Occipital lobe (tissue), 1 donor: ENCODE measurements at regions not wholly inside any gene's neighbourhood (a gene's known extent, or its start where the extent isn't known, plus 50 kb on each side); places are given as distances from the start of the nearest gene placed in this dataset.
A peak's percentile ranks its signal among the peaks of the same experiment; 100 is the strongest.
"Not testable (repeated sequence)": the region's sequence is repeated elsewhere in the genome, so short reads cannot be mapped to it uniquely, and the experiment has no call there.

Source experiments
- DNase-seq: peaks from one replicate; lab custom pipeline; 2025; lab: John Stamatoyannopoulos, UW

DNA sequence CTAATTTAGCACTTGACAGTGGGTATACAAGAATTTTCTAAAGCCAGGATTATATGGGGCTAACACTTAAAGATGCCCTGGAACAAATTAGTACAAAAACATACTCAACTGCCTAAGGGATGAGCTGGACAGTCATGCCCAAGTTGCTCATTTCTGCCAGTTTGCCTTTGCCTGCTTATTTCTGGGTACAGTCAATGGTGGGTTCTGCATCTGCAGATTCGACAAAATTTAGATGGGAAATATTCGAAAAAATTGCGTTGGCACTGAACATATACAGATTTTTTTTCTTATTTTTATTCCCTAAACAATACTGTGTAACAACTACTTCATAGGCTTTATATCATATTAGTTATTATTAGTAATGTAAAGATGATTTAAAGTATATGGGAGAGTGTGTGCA lies 591.9 kb downstream of the EPM2A start:
- no peak for DNase-seq

- no peak for DNase-seq
Observed at GRCh38 chr6:145147559-145147958, 587.8 kb downstream of the EPM2A start.

- DNase-seq, result no peak
Observed at GRCh38 chr6:145147981-145148749, 587.2 kb downstream of the EPM2A start.

DNA sequence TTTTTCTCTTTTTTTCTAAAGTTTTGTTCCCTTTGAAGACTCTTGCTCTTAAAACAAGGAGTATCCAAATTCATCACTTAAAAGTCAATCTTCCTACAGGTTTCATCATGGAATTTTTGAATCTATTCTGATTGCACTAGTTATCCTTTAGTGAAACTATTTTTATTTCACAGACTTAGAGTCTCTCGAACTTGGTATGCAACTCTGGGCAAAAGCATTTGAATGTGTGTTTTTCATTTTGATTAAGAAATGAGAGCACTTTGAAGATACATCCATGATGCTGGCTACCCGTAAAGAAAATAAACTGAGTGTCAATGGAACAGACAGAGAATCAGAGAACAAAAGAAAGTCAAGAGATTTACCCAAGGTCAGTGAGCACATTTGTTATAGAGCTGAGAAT lies 586.5 kb downstream of the EPM2A start:
- no peak for DNase-seq

- no peak for DNase-seq
Observed at GRCh38 chr6:145151624-145152023, 583.7 kb downstream of the EPM2A start.

GRCh38 chr6:145153495-145153894 lies 581.8 kb downstream of the EPM2A start:
- DNase-seq, result no peak

DNA sequence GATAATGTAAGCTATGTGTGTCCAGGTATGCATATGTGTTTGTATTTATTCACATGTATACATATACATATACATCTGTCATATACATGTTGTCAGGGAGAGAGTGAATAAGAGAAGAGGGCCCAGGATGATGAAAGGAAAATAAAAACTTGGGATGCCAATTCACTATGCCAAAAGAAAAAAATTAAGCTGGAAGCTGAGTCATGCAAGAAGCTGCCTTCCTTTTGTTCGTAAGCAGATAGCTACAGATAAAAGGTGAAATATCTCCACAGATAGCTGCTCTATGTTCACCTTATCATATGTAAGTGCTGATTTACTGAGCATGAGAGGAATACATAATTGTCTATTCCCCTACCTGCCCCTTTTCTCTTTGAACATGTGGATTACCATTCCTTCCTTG lies 579.9 kb downstream of the EPM2A start:
- DNase-seq, result no peak

DNA sequence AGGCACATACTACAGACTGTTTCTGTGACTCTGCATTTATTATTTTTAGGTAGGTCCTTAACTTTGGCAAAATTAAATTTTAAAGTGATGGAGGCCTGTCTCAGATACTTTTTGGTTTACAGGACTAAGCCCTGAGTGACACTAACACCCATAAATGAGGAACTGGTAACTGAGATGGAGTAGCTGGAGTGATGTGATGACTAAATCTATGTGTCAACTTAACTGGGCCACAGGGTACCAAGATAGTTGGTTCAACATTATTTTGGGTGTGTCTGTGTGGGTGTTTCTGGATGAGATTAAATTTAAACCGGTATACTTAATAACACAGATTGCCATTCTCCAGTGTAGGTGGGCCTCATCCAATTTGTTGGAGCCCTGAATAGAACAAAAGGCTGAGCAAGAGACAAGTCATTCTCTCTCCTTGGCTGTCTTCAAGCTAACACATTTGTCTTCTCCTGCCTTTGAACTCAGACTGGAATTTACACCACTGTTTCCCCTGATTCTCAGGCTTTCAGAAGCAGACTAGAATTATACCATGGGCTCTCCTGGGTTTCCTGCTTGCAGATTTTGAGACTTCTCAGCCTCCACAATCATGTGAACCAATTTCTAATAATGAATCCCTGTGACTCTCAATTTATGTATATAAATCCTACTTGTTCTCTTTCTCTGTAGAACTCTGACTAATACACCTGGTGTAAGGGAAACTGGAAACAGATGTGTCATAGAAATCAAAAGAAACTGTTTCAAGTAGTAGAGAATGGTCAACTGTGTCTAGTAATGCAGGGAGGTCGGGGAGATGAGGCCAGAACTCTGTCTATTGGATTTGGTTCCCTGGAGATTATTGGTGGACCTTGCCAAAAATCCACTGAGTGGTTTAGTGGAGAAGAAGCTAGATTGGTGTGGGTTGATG lies 579.2 kb downstream of the EPM2A start:
- DNase-seq, result peak; percentile 1

DNA sequence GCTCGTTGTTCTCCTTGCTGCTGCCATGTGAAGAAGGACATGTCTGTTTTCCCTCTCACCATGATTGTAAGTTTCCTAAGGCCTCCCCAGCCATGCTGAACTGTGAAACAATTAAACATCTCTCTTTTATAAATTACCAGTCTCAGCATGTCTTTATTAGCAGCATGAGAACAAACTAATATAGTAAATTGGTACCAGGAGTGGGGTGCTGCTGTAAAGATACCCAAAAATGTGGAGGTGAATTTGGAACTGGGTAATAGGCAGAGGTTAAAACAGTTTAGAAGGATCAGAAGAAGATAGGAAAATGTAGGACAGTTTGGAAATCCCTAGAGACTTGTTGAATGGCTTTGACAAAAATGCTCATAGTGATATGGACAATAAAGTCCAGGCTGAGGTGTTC lies 576.7 kb downstream of the EPM2A start:
- DNase-seq, result not testable (repeated sequence)

- no peak for DNase-seq
Observed at GRCh38 chr6:145159921-145160320, 575.4 kb downstream of the EPM2A start.

GRCh38 chr6:145161501-145161900 lies 573.8 kb downstream of the EPM2A start:
- DNase-seq, result no peak

DNA sequence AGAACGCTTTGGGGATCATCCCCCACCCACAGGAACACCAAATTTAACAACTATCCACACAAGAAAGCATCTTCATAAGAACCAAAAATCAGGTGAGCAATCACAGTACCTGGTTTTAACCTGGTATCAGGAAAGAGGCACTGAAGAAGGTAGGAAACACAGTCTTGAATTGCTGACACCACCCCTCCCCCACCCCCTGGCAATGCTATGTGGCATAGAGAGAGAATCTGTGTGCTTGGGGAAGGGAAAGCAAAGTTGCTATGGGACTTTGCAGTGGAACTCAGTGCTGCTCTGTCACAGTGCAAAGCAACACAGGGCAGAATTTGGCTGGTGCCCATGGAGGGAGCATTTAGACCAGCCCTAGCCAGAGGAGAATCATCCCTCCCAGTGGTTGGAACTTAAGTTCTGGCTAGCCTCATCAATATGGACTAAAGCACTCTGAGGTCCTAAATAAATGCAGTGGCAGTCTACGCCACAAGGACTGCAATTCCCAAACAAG lies 565.5 kb downstream of the EPM2A start:
- no peak for DNase-seq

DNA sequence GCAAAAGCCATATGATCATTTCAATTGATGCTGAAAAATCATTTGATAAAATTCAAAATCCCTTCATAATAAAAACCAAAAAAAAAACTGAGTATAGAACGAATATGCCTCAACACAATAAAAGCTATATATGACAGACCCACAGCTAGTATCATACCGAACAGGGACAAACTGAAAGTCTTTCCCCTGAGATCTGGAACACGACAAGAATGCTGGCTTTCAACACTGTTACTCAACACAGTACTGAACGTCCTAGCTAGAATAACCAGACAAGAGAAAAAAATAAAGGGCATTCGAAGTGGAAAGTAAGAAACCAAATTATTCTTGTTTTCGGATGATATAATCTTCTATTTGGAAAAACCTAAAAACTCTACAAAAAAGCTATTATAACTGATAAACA lies 559.9 kb downstream of the EPM2A start:
- DNase-seq, result no peak

GRCh38 chr6:145178391-145178790 lies 556.9 kb downstream of the EPM2A start:
- no peak for DNase-seq

DNA sequence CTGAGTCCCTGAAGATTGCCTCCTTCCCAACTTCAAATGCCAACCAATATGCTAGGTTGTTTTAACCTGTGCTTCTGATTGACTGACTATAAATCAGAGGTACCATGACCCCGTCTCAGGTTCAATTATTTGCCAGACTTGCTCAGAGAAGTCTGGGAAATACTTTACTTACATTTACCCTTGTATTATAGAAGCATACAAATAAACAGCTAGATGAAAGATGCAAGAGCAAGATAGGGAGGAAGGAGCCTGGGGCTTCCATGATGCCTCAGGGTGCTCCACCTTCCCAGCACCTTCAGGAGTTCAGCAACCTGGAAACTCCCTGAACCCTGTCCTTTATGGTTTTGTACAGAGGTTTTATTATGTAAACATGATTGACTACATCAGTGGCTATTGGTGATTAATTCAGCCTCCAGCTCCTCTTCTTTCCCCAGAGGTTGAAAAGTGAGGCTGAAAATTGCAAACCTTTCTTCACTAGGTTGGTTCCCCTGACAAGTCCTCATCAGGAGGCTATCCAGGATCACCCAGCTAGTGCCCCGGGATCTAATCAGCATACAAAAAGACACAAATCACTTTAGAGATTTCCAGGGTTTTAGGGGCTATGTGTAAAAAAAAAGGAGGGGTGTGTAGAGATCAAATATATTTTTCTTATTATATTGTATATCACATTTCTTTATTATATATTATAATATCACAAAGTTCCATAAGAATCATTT lies 547.7 kb downstream of the EPM2A start:
- no peak for DNase-seq

- no peak for DNase-seq
Observed at GRCh38 chr6:145189836-145190235, 545.5 kb downstream of the EPM2A start.

DNA sequence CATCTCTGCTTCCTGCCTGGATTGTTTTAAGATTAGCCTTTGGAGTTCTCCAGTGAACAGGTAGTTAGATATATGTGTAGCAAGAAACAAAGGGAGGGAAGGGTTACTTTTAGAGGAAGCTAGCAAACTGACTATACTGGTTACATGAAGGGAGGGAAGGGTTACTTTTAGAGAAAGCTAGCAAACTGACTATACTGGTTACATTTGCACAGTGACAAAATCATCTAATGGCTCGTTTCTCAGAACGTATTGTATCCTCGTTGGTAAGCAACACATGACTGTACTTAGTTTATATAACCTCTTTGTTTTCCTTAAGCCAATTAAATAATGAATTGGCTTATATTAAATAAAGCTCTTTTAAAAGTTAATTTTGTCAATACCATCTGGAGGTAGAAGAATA lies 540.9 kb downstream of the EPM2A start:
- no peak for DNase-seq

DNA sequence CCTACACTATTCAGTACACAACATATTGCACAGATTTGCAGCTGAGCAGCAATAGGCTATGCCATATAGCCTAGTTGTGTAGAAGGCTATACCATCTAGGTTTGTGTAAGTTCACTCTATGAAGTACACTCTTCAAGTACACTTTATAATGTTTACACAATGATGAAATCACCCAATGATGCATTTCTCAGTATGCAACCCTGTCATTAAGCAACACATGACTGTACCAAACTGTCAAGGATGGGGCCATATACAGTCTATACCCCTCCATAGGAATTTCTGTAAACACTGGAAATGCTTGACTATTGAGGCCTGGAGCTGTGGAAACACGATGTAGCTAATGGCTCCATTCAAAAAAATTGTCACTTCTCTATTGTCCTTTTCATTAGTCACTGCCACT lies 535.4 kb downstream of the EPM2A start:
- no peak for DNase-seq

DNA sequence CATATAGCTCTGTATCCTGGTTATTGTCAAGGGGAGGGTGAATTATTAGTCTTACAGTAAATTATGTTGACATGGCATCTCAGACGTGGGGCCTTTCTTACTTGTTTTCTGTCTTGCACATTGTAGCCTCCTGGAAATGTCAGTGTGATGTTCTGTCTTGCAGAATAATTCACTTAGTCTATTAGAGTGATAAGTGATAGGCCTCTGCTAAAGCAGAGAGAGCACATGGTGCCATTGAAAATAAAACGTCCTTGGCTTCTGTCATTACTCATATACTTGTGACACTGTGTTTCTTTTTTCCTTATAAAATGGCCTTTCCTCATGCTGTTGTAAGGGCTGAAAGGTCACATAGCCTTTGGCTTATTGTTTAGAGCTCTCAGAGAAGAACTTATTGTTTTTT lies 531.0 kb downstream of the EPM2A start:
- no peak for DNase-seq

GRCh38 chr6:145206247-145206907 lies 528.9 kb downstream of the EPM2A start:
- DNase-seq, result no peak

GRCh38 chr6:145208474-145208873 lies 526.8 kb downstream of the EPM2A start:
- no peak for DNase-seq
